GM20000 (cell line): ENCODE measurements at regions not wholly inside any gene's neighbourhood (a gene's known extent, or its start where the extent isn't known, plus 50 kb on each side); places are given as distances from the start of the nearest gene placed in this dataset.

Source experiments
- DNase-seq: peaks from one replicate; pipeline ENCODE4 v3.0.0; 2012; ENCODE audit warnings: low spot score
- TF ChIP-seq, protein P1 (sequence below): IDR thresholded peaks from 2 replicates; pipeline ENCODE4 v1.5.1; 2012; ENCODE audit warnings: mild to moderate bottlenecking, control low read depth; ENCODE audit errors: extremely low read depth, missing control alignments

DNA sequence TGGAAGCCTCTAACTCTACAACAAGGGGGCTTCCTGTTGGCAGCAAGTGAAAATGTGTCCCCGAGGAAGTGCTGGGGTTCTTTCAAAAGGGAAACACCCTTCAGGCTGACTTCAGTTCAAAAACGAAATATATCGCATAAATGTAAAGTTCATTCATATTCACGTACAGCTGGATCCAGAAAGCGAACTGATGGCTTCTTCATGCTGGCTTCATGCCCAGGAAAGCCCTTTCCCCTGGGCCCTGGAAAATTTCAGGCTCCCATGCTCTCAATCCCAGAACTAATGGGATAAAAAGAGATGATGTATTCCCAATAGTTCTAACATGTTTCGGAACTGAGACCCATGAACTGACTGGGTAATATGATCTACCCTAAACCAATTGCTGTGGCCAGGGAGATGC, 104.7 kb upstream of the CDH13 start:
- no peak for DNase-seq
- TF ChIP-seq, protein P1, sequence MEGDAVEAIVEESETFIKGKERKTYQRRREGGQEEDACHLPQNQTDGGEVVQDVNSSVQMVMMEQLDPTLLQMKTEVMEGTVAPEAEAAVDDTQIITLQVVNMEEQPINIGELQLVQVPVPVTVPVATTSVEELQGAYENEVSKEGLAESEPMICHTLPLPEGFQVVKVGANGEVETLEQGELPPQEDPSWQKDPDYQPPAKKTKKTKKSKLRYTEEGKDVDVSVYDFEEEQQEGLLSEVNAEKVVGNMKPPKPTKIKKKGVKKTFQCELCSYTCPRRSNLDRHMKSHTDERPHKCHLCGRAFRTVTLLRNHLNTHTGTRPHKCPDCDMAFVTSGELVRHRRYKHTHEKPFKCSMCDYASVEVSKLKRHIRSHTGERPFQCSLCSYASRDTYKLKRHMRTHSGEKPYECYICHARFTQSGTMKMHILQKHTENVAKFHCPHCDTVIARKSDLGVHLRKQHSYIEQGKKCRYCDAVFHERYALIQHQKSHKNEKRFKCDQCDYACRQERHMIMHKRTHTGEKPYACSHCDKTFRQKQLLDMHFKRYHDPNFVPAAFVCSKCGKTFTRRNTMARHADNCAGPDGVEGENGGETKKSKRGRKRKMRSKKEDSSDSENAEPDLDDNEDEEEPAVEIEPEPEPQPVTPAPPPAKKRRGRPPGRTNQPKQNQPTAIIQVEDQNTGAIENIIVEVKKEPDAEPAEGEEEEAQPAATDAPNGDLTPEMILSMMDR: no peak

DNA sequence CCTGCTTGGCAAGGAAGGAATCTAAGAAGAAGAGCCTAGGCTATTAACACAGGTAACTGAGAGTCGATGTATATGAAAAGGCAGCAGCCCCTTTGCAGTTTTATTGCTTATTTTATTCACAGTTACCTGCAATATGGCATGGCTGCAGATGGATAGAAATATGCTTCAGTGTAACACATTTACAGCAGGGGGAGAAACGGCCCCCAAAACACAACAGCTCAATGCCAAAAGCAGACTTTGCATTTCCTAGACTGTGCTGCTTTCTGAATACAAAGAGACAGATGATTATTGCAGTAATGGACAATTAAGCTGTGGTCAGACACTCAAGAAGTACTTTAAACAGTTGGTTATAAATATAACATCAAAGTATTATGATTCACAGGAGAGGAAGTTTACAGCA, 108.0 kb upstream of the CDH13 start:
- DNase-seq: no peak
- TF ChIP-seq, protein P1: no peak

DNA sequence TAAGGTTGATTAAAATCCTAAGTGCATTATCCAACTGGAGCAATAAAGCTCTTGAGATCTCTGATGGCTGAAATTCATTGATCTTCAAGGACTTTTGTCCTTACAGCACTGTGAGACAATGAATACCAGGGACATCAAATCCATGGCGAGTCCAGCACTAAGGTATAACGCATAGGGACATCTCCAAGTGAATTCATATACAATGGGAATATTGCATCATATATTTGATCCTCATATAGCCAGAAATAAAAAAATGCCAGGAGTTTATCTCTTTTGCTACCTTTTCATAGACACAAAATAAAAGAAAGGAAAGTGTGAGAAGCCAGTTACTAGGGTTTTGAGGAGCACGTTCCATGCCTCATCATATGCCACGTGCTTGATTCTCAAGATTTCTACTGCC, 112.5 kb upstream of the CDH13 start:
- DNase-seq: no peak
- TF ChIP-seq, protein P1: no peak

DNA sequence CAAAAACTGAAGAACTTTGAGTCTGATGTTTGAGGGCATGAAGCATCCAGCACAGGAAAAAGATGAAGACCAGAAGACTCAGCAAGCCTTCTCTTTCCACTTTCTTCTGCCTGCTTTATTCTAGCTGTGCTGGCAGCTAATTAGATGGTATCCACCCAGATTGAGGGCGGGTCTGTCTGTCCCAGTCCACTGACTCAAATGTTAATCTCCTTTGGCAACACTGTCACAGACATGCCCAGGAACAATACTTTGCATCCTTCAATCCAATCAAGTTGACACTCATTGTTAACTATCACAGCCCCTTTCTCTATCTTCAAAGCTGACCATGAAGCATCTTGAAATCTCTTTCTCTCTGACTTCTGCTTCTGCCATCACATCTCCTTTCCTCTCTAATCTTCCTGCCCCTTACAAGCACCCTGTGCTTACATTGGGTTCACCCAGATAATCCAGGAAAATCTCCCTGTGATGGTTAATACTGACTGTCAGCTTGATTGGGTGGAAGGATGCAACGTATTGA, 115.9 kb upstream of the CDH13 start:
- DNase-seq: no peak
- TF ChIP-seq, protein P1: no peak

DNA sequence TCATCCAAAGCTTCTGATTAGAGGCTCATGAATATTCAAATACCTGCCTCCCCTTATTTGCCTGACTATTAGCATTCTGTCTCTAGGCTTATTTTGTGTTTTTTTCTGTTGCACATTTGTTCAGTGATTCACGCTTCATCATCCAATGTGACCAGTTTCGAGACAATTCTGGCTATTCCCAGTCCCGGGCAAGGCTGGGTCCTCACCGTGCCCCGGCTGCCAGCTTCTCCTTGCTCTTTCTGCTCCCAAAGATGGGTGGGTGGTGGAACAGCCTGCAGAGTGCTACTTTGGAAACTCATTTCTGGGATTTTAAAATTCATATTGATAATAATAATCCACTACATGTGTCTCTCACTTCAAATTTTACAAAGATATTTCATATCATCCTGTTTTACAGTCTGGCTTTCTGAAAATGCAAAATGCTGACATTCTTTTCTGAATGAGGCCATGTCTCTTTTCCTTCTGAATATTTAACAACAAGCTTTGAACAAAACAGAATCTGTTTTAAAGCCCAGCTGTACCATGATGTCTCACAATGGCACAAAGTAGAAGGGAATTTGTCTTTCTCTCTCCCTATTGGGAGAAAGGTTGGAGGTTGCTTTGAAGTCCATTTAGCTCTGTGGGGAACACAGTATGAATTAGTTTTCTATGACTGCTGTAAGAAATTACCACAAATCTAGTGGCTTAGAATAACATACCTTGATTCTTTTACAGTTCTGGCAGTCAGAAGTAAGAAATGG, 116.9 kb upstream of the CDH13 start:
- DNase-seq: no peak
- TF ChIP-seq, protein P1: no peak

DNA sequence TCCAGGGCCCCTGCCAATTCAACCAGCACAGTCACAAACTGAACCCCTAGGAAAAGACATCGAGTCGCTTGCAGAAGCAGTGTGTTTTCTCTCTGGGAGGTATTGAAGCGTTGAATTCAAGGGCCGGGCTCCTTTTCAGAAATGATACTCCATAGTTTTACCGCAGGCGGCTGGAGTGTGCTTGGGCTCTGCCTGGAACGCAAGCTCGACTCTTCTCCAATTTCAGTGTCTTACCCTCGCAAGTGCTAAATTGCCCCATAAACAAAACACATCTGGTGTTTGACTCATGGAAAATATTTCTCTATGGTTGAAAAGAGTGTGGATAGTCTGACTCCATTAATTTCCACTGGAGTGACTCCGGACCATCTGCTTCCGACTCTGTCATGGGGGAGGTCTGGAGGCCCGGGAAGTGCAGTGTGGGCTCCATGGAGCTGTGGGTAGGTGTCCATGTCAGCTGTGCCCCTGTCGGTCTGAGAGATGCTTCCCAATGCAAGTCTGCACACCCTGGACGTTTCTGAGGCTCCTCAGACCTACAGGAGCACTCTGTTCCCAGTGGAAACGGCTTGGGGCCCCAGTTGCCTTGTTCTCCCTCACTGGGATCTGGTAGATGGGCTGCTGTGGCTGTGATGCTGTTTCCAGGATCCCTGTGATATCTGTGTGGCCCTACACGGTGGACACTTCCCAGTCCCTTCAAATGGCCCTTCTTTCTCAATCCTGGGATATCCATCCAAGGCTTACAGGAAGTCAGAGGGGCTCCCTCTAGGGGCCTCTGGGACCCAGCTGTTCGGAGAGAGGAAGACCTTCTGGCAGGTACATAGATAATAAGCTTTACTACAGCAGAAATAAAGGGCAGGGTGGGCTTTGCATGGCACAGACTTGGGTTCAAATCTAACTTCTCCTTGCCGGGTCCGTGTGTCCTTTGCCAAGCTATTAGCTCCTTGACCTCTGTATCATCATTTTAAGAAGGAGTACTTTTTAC, 119.8 kb upstream of the CDH13 start:
- TF ChIP-seq, protein P1: no peak
- DNase-seq: no peak

DNA sequence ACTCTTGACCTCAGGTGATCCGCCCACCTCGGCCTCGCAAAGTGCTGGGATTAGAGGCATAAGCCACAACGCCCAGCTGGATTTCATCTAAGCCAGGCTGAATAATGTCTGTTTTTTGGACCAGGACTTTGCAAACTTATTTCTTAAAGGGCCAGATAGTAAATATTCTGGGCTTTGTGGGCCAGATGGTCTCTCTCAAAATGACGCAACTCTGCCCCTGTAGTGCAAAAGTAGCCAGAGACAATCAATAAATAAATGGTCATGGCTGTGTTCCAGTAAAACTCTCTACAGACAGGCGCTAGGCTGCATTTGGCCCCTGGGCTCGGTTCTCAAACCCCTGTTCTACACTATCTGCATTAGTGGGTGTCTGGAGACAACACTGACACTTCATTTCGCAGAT, 121.9 kb upstream of the CDH13 start:
- no peak for DNase-seq
- TF ChIP-seq, protein P1: no peak
